IgD-negative memory B cell (primary cell): ENCODE measurements at regions not wholly inside any gene's neighbourhood (a gene's known extent, or its start where the extent isn't known, plus 50 kb on each side); places are given as distances from the start of the nearest gene placed in this dataset.

Source experiments
- H3K27ac Mint-ChIP-seq, 3 donors: one replicate each; pipeline ENCODE4 v1.8.0; 2020 to 2022; ENCODE audit warnings: mild to moderate bottlenecking in 3 of 3, mixed read lengths in 3 of 3, moderate library complexity in 1 of 3
- H3K27me3 Mint-ChIP-seq: one replicate; pipeline ENCODE4 v1.8.0; 2021; ENCODE audit warnings: mixed read lengths
- H3K36me3 Mint-ChIP-seq: one replicate; pipeline ENCODE4 v1.8.0; 2020; ENCODE audit warnings: mild to moderate bottlenecking, mixed read lengths
- H3K4me1 Mint-ChIP-seq, 3 donors: one replicate each; pipeline ENCODE4 v1.8.0; 2020 to 2022; ENCODE audit warnings: mixed read lengths in 3 of 3, mild to moderate bottlenecking in 1 of 3
- H3K4me3 Mint-ChIP-seq, 4 donors: one replicate each; pipeline ENCODE4 v1.8.0; 2020 to 2022; ENCODE audit warnings: mild to moderate bottlenecking in 4 of 4, mixed read lengths in 4 of 4, moderate library complexity in 3 of 4
- H3K9me3 Mint-ChIP-seq, 3 donors: one replicate each; pipeline ENCODE4 v1.8.0; 2020 to 2021; ENCODE audit warnings: mixed read lengths in 3 of 3, mild to moderate bottlenecking in 1 of 3

DNA sequence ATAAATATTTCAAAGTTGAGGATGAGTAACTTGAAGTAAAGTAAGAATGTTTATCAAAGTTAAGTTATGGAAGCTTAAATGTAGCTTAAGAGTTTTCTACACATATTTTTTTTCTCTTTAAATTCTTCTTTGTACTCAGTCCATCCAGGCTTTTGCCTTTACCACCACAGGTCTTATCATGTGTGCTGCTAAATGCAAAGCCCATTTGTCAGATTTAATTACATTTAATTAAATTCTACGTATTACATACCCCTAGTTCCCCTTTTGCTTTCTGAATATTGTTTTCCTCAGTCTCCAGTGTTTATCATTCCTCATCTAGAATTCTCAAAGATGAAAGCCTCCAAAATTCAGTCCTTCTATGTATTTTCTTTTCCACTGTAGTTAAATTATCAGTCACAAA, 1841.9 kb downstream of the EFNA5 start:
- Mint-ChIP-seq H3K27me3 (no peaks in the 10 kb centered on the region), H3K4me3 (no peak overlapping the region), H3K4me1 (no peaks in the 10 kb centered on the region), H3K27ac (no peak overlapping the region), H3K36me3 (no peaks in the 10 kb centered on the region), H3K9me3 (peaks cover 0 to 3% (median 0%) of the 10 kb centered on the region in 3 donors)

GRCh38 chr5:105821800-105822199, 1848.9 kb downstream of the EFNA5 start:
- Mint-ChIP-seq H3K4me3 (no peak overlapping the region), H3K4me1 (no peaks in the 10 kb centered on the region), H3K36me3 (no peaks in the 10 kb centered on the region), H3K27me3 (no peaks in the 10 kb centered on the region), H3K27ac (no peak overlapping the region), H3K9me3 (peaks cover 0 to 2% (median 1%) of the 10 kb centered on the region in 3 donors)

DNA sequence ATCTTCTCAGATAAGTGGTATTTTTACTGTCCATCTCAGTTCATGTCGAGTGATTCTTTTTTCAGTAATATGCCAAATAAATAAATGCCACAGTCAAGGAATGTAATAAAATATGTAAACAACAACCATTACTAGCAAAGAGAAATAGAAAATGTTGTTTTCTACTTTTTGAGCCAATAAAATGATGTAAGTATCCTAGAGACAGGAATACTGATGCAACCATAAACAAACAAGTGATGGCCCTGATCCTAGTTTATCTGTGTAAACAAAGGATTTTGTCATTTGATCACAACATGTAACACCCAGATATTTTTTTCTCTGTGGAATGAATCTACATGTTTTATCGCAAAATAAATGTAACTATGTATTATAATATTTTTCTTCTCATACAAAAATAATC, 1852.8 kb downstream of the EFNA5 start:
- Mint-ChIP-seq H3K4me3 (no peak overlapping the region), H3K36me3 (no peaks in the 10 kb centered on the region), H3K27me3 (no peaks in the 10 kb centered on the region), H3K9me3 (peaks cover 1 to 3% (median 2%) of the 10 kb centered on the region in 3 donors), H3K27ac (no peak overlapping the region), H3K4me1 (no peaks in the 10 kb centered on the region)

DNA sequence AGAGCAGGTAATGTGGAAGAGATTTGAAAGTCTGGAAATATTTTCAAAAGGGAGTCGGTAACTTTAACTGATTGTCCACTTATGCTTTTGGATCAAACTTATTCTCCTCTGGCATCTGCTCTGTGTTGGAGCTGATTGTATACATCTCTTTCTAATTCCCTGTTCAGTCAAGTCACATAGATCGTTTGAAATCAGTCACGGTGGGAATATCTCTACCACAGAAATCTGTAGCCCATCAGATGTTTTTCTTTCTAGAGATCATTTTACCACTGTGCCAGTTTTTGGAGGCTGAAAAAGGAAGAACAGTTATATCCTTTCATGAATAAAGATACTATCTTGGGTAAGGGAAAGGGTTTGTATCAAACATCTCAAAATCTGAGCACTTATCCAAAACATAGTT, 1853.3 kb downstream of the EFNA5 start:
- H3K4me3 Mint-ChIP-seq: no peak overlapping the region
- no peaks in the 10 kb centered on the region for H3K27me3 Mint-ChIP-seq
- no peak overlapping the region for H3K27ac Mint-ChIP-seq
- no peaks in the 10 kb centered on the region for H3K4me1 Mint-ChIP-seq
- peaks cover 1 to 3% (median 2%) of the 10 kb centered on the region in 3 donors for H3K9me3 Mint-ChIP-seq
- H3K36me3 Mint-ChIP-seq: no peaks in the 10 kb centered on the region

- H3K36me3 Mint-ChIP-seq: no peaks in the 10 kb centered on the region
- H3K27me3 Mint-ChIP-seq: no peaks in the 10 kb centered on the region
- H3K4me1 Mint-ChIP-seq: no peaks in the 10 kb centered on the region
- H3K27ac Mint-ChIP-seq: no peak overlapping the region
- peaks cover 1 to 3% (median 2%) of the 10 kb centered on the region in 3 donors for H3K9me3 Mint-ChIP-seq
- H3K4me3 Mint-ChIP-seq: no peak overlapping the region
These were observed 1853.8 kb downstream of the EFNA5 start for GRCh38 chr5:105816961-105817360.

GRCh38 chr5:105812304-105812703, 1858.4 kb downstream of the EFNA5 start:
- no peak overlapping the region for H3K4me3 Mint-ChIP-seq
- no peak overlapping the region for H3K27ac Mint-ChIP-seq
- H3K36me3 Mint-ChIP-seq: no peaks in the 10 kb centered on the region

GRCh38 chr5:105807951-105808350, 1862.8 kb downstream of the EFNA5 start:
- Mint-ChIP-seq H3K4me3 (no peak overlapping the region), H3K4me1 (no peaks in the 10 kb centered on the region), H3K27me3 (no peaks in the 10 kb centered on the region), H3K36me3 (no peaks in the 10 kb centered on the region), H3K27ac (no peak overlapping the region), H3K9me3 (peaks cover 1 to 8% (median 8%) of the 10 kb centered on the region in 3 donors)

More at GRCh38 chr5:105812304-105812703, 1858.4 kb downstream of the EFNA5 start:
- Mint-ChIP-seq H3K4me1 (no peaks in the 10 kb centered on the region), H3K9me3 (peaks cover 0 to 3% (median 2%) of the 10 kb centered on the region in 3 donors), H3K27me3 (no peaks in the 10 kb centered on the region)

- Mint-ChIP-seq H3K27me3 (no peaks in the 10 kb centered on the region), H3K4me1 (no peaks in the 10 kb centered on the region), H3K27ac (no peak overlapping the region), H3K4me3 (no peak overlapping the region), H3K36me3 (no peaks in the 10 kb centered on the region), H3K9me3 (peaks cover 1 to 8% (median 8%) of the 10 kb centered on the region in 3 donors)
These were observed 1863.4 kb downstream of the EFNA5 start for GRCh38 chr5:105807290-105807689.

DNA sequence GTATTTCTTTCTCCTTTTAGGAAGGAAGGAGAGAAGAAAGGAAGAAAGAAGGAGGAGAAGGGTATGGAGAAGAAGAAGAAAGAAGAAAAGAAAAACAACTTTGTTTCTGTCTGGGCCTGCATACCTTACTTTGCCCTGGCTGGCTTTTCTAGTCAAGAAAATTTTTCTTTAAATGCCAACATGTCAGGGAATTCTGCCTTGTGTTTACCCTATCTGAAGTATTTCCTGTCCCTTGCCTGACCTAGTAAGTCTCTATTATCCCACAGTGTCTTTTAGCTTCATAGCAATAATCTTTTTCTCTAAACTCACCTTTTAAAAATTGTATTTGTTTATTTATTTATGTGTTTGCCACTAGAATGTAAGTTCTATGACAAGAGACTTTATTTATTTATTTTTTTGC, 1864.1 kb downstream of the EFNA5 start:
- Mint-ChIP-seq H3K27me3 (no peaks in the 10 kb centered on the region), H3K36me3 (no peaks in the 10 kb centered on the region), H3K4me1 (no peaks in the 10 kb centered on the region), H3K27ac (no peak overlapping the region), H3K9me3 (peaks cover 3 to 10% (median 8%) of the 10 kb centered on the region in 3 donors), H3K4me3 (no peak overlapping the region)

DNA sequence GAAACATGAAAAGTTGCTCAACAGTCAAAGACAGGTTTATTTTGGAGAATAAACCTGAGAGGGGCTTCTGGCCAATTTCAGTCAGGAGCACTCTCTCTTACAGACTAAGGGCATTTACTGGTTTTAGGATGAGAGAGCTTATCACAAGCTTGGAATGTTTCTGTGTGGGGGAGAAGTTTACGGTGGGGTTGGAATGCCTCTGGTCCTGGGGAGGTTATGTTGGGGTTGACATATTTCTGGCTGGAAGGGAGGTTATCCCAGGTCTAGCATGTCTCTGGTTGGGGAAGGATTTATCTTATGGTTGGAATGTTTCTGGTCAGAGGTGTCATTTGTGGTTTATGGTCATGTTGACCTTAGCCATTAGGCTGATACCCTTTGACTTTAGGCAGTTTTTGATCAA, 1867.3 kb downstream of the EFNA5 start:
- no peaks in the 10 kb centered on the region for H3K27me3 Mint-ChIP-seq
- peaks cover 4 to 17% (median 5%) of the 10 kb centered on the region in 3 donors for H3K9me3 Mint-ChIP-seq
- no peak overlapping the region for H3K4me3 Mint-ChIP-seq
- no peak overlapping the region for H3K27ac Mint-ChIP-seq
- H3K36me3 Mint-ChIP-seq: no peaks in the 10 kb centered on the region
- no peaks in the 10 kb centered on the region for H3K4me1 Mint-ChIP-seq

DNA sequence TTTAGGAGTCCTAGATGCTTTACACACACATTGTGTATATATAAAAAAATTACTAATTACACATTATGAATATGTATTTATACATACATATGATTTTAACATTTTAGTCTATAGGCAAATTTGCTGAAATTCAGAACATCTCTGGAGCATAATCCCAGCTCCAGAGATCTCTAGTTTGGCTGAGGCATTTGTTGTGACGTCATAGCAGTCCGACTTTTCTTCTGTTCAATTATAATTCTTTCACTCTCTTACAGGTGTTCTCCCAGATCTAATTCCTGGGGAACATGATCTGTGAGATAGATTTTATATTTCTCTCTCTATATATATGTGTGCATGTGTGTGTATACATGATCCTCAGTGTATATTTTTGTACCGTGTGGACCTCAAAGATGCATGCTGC, 1876.2 kb downstream of the EFNA5 start:
- no peak overlapping the region for H3K27ac Mint-ChIP-seq
- peaks cover 0 to 7% (median 0%) of the 10 kb centered on the region in 3 donors for H3K9me3 Mint-ChIP-seq
- no peaks in the 10 kb centered on the region for H3K36me3 Mint-ChIP-seq
- no peaks in the 10 kb centered on the region for H3K27me3 Mint-ChIP-seq
- H3K4me3 Mint-ChIP-seq: no peak overlapping the region
- no peaks in the 10 kb centered on the region for H3K4me1 Mint-ChIP-seq

GRCh38 chr5:105789246-105789645, 1881.5 kb downstream of the EFNA5 start:
- Mint-ChIP-seq H3K4me3 (no peak overlapping the region), H3K4me1 (no peaks in the 10 kb centered on the region), H3K27me3 (no peaks in the 10 kb centered on the region), H3K9me3 (no peaks in the 10 kb centered on the region), H3K27ac (no peak overlapping the region), H3K36me3 (no peaks in the 10 kb centered on the region)

- Mint-ChIP-seq H3K27ac (no peak overlapping the region), H3K27me3 (no peaks in the 10 kb centered on the region), H3K9me3 (peaks cover 0 to 2% (median 0%) of the 10 kb centered on the region in 3 donors), H3K36me3 (no peaks in the 10 kb centered on the region), H3K4me1 (no peaks in the 10 kb centered on the region), H3K4me3 (no peak overlapping the region)
These were observed 1886.9 kb downstream of the EFNA5 start for GRCh38 chr5:105783811-105784210.

- Mint-ChIP-seq H3K4me3 (no peak overlapping the region), H3K9me3 (peaks cover 0 to 3% (median 2%) of the 10 kb centered on the region in 3 donors), H3K27me3 (no peaks in the 10 kb centered on the region), H3K27ac (no peak overlapping the region), H3K4me1 (no peaks in the 10 kb centered on the region), H3K36me3 (no peaks in the 10 kb centered on the region)
These were observed 1888.2 kb downstream of the EFNA5 start for GRCh38 chr5:105782501-105782900.

DNA sequence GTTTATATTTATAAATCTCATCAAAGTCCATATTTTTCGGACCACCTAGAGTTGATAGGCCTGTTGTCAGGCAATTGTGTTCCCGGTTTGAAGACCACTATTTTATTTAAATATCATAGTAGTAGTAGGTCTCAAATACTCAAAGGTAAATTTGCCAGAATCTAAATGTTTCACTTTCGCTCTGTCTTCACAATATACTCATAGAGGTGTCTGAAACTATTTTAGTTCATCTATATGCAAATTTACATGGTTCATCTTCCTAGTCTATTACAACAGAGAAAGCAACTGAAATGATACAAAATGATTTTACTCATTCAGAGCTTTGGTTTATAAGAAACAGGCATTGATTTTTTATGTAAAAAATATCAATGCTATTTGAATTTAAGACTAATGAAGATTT, 1897.5 kb downstream of the EFNA5 start:
- peaks cover 0 to 11% (median 5%) of the 10 kb centered on the region in 3 donors for H3K9me3 Mint-ChIP-seq
- no peak overlapping the region for H3K27ac Mint-ChIP-seq
- peaks cover 1% of the 10 kb centered on the region for H3K36me3 Mint-ChIP-seq
- peaks cover 0 to 1% (median 0%) of the 10 kb centered on the region in 3 donors for H3K4me1 Mint-ChIP-seq
- no peak overlapping the region for H3K4me3 Mint-ChIP-seq
- H3K27me3 Mint-ChIP-seq: no peaks in the 10 kb centered on the region

DNA sequence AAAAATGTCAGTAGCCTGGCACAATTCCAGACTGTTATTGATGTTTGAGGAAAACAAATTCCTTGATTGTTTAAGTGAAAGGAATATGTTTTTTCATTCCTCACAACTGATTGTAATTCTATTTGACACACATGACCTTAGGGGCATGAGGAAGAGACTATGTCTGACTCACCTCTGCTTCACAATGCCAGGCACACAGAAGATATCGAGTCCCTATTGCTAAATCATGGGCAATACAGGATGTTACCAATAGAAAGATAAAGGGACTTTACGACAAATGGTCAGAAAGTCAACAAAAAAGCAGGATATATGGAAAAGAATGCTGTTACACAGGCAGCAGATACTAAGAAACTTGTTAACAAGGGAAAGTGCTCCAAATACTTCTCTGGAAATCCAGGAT, 1903.5 kb downstream of the EFNA5 start:
- peaks cover 0 to 3% (median 0%) of the 10 kb centered on the region in 3 donors for H3K4me1 Mint-ChIP-seq
- H3K27ac Mint-ChIP-seq: no peak overlapping the region
- no peak overlapping the region for H3K4me3 Mint-ChIP-seq
- H3K27me3 Mint-ChIP-seq: no peaks in the 10 kb centered on the region
- H3K36me3 Mint-ChIP-seq: no peaks in the 10 kb centered on the region
- peaks cover 0 to 15% (median 2%) of the 10 kb centered on the region in 3 donors for H3K9me3 Mint-ChIP-seq

GRCh38 chr5:105762728-105763127, 1908.0 kb downstream of the EFNA5 start:
- Mint-ChIP-seq H3K4me3 (no peak overlapping the region), H3K9me3 (peaks cover 7 to 25% (median 10%) of the 10 kb centered on the region in 3 donors), H3K36me3 (no peaks in the 10 kb centered on the region), H3K27me3 (no peaks in the 10 kb centered on the region), H3K4me1 (peaks cover 0 to 1% (median 0%) of the 10 kb centered on the region in 3 donors), H3K27ac (no peak overlapping the region)
